Common myeloid progenitor, CD34-positive (primary cell): ENCODE measurements at regions not wholly inside any gene's neighbourhood (a gene's known extent, or its start where the extent isn't known, plus 50 kb on each side); places are given as distances from the start of the nearest gene placed in this dataset.
"Not testable (repeated sequence)": the region's sequence is repeated elsewhere in the genome, so short reads cannot be mapped to it uniquely, and the experiment has no call there.

Experiments used
- CTCF ChIA-PET: fragments of 350-600 bp; sonication (Branson Sonifier 250); formaldehyde crosslinking; loops from one replicate; lab custom pipeline; 2021; ENCODE audit warnings: antibody characterized with exemption; lab: Charles Lee
- POLR2A ChIA-PET: fragments of 350-600 bp; sonication (Branson Sonifier 250); formaldehyde crosslinking; loops from one replicate; lab custom pipeline; 2021; ENCODE audit warnings: antibody characterized with exemption; lab: Charles Lee
- DNase-seq, 3 donors: peaks; one replicate each; pipeline versions ENCODE4 v3.0.0 to v3.0.0-alpha.2; 2013
- H3K27ac ChIP-seq, 2 experiments: 1 replicate in 1 of 2; 2 replicates in 1 of 2; pipeline ENCODE4 v1.7.0; 2013; ENCODE audit warnings: inconsistent platforms in 2 of 2, low read length in 2 of 2, mild to moderate bottlenecking in 2 of 2, low read depth in 1 of 2, moderate library complexity in 1 of 2; ENCODE audit not compliant: severe bottlenecking in 2 of 2, insufficient read depth in 1 of 2, poor library complexity in 1 of 2
- H3K27me3 ChIP-seq, 5 experiments: replicated peaks in 2 of 5; 1 replicate in 3 of 5; 2 replicates in 2 of 5; pipeline versions ENCODE4 v1.6.1 to v1.7.0; 2013; ENCODE audit warnings: low read length in 4 of 5, mild to moderate bottlenecking in 2 of 5, moderate library complexity in 2 of 5, inconsistent platforms in 1 of 5; ENCODE audit not compliant: insufficient read depth in 5 of 5, control insufficient read depth in 4 of 5
- H3K36me3 ChIP-seq, 4 experiments: 1 replicate in 2 of 4; 2 replicates in 2 of 4; pipeline versions ENCODE4 v1.6.1 to v1.7.0; 2013; ENCODE audit warnings: low read length in 3 of 4, control low read depth in 1 of 4, mild to moderate bottlenecking in 1 of 4; ENCODE audit not compliant: control insufficient read depth in 4 of 4, insufficient read depth in 4 of 4
- H3K4me1 ChIP-seq, 4 experiments: 1 replicate in 3 of 4; 2 replicates in 1 of 4; pipeline versions ENCODE4 v1.6.1 to v1.7.1; 2013; ENCODE audit warnings: low read length in 3 of 4, mild to moderate bottlenecking in 3 of 4, control low read depth in 1 of 4, inconsistent platforms in 1 of 4, moderate library complexity in 1 of 4; ENCODE audit not compliant: control insufficient read depth in 4 of 4, insufficient read depth in 4 of 4; ENCODE audit errors: control extremely low read depth in 1 of 4
- H3K4me3 ChIP-seq, 7 experiments: 1 replicate in 4 of 7; 2 replicates in 3 of 7; pipeline versions ENCODE4 v1.5.1 to v1.7.0; 2013; ENCODE audit warnings: mild to moderate bottlenecking in 7 of 7, low read length in 6 of 7, moderate library complexity in 6 of 7, inconsistent platforms in 2 of 7, low read depth in 2 of 7, control low read depth in 1 of 7; ENCODE audit not compliant: insufficient read depth in 4 of 7, control insufficient read depth in 1 of 7; ENCODE audit errors: extremely low read depth in 1 of 7
- H3K9me3 ChIP-seq, 5 experiments: 1 replicate in 4 of 5; 2 replicates in 1 of 5; pipeline versions ENCODE4 v1.6.1 to v1.7.1; 2013; ENCODE audit warnings: low read length in 4 of 5, mild to moderate bottlenecking in 2 of 5, inconsistent platforms in 1 of 5, low read depth in 1 of 5, moderate library complexity in 1 of 5; ENCODE audit not compliant: control insufficient read depth in 4 of 5, insufficient read depth in 2 of 5; ENCODE audit errors: control extremely low read depth in 1 of 5
- WGBS: methylation state at CpG from one replicate; pipeline ENCODE4 v1.1.5; 2013; ENCODE audit not compliant: insufficient coverage; 5-methylcytosine and 5-hydroxymethylcytosine counted together

DNA sequence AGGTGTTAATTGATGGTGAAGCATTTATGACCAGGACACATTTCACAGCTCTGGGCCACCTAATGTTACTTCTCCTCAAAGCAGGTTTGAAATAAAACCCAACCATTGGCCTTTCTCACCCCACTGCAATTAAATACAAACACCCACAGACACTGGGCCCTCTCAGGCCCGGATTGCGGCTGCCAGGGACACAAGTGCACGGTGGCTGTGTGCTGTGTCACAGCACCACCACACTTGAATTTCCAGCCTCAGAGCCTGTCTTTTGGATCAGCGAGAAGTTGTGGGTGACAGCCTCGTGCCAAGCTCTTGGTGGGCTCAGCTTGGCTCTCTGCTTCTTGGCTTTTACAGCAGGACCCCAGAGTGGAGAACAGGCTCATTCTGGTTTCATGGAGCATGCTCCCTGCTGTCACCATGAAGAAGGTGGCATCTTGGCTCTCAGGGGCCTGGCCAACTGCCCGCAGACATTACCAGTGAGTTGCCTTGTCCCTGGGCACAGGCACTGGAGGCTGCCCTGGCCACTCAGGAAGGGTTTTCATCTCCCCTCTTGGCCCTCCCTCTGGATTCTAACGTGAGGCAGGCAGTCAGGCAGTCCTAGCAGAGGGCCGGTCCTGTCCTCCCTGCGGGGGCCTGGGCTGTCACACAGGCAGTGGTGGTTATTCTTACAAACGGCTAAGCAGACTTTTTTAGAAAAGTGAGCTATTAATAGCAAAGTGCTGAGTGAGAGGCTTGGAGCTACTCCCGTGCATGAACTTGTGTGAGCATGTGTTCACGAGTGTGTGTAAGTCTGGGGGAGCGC lies 234.5 kb downstream of the BCL2L11 start:
- H3K27me3 ChIP-seq, H3K4me1 ChIP-seq, H3K36me3 ChIP-seq, CTCF ChIA-PET, H3K27ac ChIP-seq, H3K9me3 ChIP-seq, H3K4me3 ChIP-seq, POLR2A ChIA-PET: not testable (repeated sequence)
- DNase-seq: peak in 1 of 3 donors; percentile 17
- 83% methylated on average over 2 of the region's 13 CpGs for WGBS

DNA sequence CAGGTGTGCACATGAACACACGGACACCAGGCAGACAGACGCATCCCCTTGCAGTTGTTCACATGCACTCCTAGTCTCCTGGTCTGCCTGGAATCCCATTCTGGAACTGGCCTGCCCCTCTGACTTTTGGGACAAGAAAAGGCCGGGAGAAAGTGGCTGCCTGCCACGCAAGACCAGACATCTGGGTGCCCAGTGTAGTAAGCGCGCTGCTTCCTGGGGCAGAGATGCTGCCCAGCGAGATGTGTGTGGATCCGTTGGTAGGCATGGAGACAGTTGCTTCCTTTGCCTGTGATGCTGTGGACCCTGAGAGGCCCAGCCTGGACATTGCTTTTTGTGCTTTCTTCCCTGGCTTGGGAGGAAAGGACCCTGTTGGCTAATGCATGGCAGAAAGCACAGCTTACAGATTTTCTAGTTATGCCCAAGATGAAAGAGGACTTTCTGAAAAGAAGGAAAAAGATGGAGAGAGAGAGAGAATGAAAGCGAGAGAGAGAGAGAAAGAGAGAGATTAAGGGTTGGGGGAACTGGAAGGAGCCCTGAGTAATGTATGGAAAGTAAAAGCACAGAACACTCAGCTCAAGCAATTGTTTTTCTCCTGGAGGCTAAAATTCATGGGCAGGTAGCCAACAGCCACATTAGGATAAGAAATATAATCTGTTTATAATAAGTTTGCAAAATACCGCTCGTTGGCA lies 235.3 kb downstream of the BCL2L11 start:
- POLR2A ChIA-PET, H3K4me3 ChIP-seq, H3K9me3 ChIP-seq, H3K27ac ChIP-seq, H3K36me3 ChIP-seq, H3K27me3 ChIP-seq, CTCF ChIA-PET, H3K4me1 ChIP-seq: not testable (repeated sequence)
- peak in 1 of 3 donors; percentile 15 for DNase-seq
- 93% methylated on average over 2 of the region's 11 CpGs for WGBS

DNA sequence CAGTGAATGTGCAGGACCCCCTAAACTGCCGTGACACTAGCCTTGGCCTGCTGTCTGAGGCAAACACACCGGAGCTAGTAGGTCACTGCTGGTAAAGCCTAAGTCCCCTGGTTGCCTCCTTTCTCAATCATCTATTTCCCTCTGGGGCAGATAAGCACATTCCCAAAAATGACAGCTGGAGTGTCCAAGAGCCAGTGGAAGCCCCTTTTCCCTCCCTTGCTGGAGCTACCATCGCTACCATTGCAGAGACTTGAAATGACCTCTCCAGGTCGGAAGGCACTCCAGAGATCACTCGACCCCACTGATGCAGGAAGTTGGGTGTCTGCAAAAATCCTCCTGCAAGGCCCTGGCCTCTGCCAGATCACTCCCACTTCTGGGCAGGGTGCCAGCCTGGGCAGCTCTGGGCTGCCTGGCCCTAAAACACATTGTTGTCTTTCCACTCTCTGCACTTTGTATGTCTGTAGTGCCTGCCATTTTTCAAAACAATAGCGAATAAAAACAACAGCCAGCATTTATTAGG lies 235.9 kb downstream of the BCL2L11 start:
- H3K27ac ChIP-seq, H3K4me1 ChIP-seq, H3K27me3 ChIP-seq, POLR2A ChIA-PET, H3K36me3 ChIP-seq, H3K4me3 ChIP-seq, CTCF ChIA-PET, H3K9me3 ChIP-seq: not testable (repeated sequence)
- WGBS: 14% methylated on average over 1 of the region's 6 CpGs
- peak; percentile 14 to 55 (median 23) for DNase-seq

DNA sequence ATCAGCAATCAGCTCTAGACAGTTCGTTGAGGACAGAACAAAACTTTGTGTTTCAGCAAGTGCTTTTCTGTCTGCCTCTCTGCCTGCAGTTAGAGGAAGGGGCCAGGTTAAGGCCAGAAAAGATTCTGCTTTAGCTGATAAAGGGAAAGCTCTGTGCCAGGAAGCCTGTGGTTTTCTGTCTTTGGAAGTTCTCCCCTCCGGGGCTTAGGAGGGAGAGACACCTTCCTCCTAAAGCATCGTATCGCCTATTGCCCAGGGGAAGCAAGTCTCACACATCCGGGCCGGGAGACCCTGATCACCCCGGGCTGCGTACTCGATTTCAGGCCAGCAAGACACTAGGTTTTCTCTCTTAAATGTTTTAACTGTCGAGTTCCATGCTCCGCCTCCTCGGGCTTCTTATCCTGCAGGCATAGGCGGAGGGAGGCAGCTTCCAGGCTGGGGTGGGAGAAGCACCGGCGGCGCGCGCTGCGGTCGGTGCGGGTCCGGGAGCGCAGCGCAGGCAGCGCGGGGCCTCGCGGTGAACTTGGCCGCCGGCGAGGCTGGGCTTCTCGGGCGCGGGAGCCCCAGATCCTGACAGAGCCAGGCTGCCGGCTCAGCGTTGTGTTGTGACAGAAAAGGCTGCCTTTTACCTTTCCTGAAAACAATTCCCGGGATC lies 245.4 kb downstream of the BCL2L11 start:
- peak; percentile 27 to 83 (median 46) for DNase-seq
- H3K4me3 ChIP-seq: peak overlapping the region in 4 of 7 experiments; percentile 23 to 68 (median 41)
- CTCF ChIA-PET, H3K36me3 ChIP-seq, POLR2A ChIA-PET, H3K9me3 ChIP-seq, H3K27me3 ChIP-seq, H3K4me1 ChIP-seq: not testable (repeated sequence)
- WGBS: 1% methylated on average over 21 of the region's 37 CpGs
- H3K27ac ChIP-seq: peak overlapping the region in 1 of 2 experiments; percentile 34

DNA sequence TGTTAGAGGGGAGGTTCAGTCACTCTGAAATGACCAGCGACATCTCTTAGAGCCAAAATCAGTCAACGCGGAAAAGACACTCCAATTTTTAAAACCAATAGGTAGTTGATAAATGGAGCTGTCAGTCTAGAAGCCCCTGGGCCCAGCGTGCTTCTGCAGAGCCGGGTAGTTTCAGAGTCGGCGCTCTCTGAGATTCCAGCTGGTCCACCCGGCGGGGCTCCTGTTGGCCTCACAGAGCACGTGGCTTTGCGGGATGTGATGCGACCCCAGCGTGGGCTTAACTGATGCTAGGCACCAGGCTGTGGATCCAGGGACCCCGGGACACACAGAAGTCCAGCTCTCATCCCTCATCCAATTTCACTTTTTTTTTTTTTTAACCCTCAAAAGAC lies 245.9 kb downstream of the BCL2L11 start:
- POLR2A ChIA-PET, CTCF ChIA-PET, H3K4me1 ChIP-seq, H3K9me3 ChIP-seq, H3K27me3 ChIP-seq, H3K4me3 ChIP-seq, H3K27ac ChIP-seq, H3K36me3 ChIP-seq: not testable (repeated sequence)
- DNase-seq: peak in 2 of 3 donors; percentile 15 to 54
- 17% methylated on average over 3 of the region's 14 CpGs for WGBS

DNA sequence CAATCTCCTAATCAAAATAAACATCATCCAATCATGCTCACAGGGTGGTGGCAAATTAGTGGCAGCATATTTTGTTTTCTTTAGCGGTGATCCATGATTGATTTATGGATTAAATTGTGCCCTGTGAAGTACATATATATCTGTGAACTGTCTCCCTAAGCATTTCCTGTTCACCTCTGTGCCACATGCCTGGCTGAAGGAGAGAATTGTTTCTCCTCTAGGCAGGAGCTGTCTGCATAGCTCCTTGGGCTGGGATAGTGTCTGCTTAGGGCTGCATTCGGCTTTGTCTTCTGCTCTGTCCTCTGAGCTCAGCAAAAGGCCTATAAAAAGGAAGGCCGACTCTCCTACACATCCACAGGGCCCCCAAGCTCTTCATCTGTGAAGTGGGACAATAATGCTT lies 246.4 kb downstream of the BCL2L11 start:
- H3K9me3 ChIP-seq, H3K27me3 ChIP-seq, H3K4me3 ChIP-seq, CTCF ChIA-PET, POLR2A ChIA-PET, DNase-seq, H3K36me3 ChIP-seq, H3K4me1 ChIP-seq, H3K27ac ChIP-seq: not testable (repeated sequence)
- WGBS: no CpG with 5 or more reads among the region's 3 CpGs

DNA sequence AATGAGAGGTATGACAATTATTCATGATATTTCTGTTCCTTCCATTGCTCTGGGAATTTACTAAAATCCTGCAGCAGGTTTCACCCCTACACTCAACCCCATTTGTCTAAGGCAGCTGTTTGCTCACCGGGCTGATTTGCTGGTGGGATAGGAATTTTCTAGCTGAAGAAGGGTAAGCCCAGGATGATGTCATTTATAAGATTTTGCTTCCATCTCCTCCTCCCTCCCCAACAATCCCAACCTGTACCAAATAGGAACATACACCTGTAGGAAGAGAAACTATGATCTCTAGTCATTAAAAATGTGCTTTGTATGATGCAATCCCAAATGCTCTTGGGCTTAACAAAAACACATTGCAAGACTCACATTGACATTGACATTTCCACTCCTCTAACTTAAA lies 247.2 kb downstream of the BCL2L11 start:
- H3K27ac ChIP-seq, H3K4me3 ChIP-seq, CTCF ChIA-PET, H3K27me3 ChIP-seq, H3K36me3 ChIP-seq, H3K9me3 ChIP-seq, DNase-seq, POLR2A ChIA-PET, H3K4me1 ChIP-seq: not testable (repeated sequence)
- no CpG with 5 or more reads among the region's 1 CpG for WGBS
